NCI-H1092 (cell line): ENCODE measurements at regions not wholly inside any gene's neighbourhood (a gene's known extent, or its start where the extent isn't known, plus 50 kb on each side); places are given as distances from the start of the nearest gene placed in this dataset.

Source experiments
- DNase-seq: peaks from one replicate; lab custom pipeline; 2025; lab: John Stamatoyannopoulos, UW

- DNase-seq: no peak
Observed at GRCh38 chr3:162012633-162013032, 516.0 kb downstream of the OTOL1 start.

GRCh38 chr3:162014284-162014683, 517.7 kb downstream of the OTOL1 start:
- no peak for DNase-seq

- no peak for DNase-seq
Observed at GRCh38 chr3:162015856-162016255, 519.2 kb downstream of the OTOL1 start.

GRCh38 chr3:162019817-162020216, 523.2 kb downstream of the OTOL1 start:
- DNase-seq: no peak

GRCh38 chr3:162021206-162021605, 524.6 kb downstream of the OTOL1 start:
- DNase-seq: no peak

- DNase-seq: no peak
Observed at GRCh38 chr3:162022911-162023310, 526.3 kb downstream of the OTOL1 start.

- no peak for DNase-seq
Observed at GRCh38 chr3:162029736-162030135, 533.1 kb downstream of the OTOL1 start.

- DNase-seq: no peak
Observed at GRCh38 chr3:162034368-162034767, 537.8 kb downstream of the OTOL1 start.

GRCh38 chr3:162041622-162042021, 545.0 kb downstream of the OTOL1 start:
- DNase-seq: no peak

- no peak for DNase-seq
Observed at GRCh38 chr3:162052636-162053035, 556.0 kb downstream of the OTOL1 start.

- DNase-seq: no peak
Observed at GRCh38 chr3:162072656-162073164, 576.1 kb downstream of the OTOL1 start.

- no peak for DNase-seq
Observed at GRCh38 chr3:162073422-162073975, 576.9 kb downstream of the OTOL1 start.

GRCh38 chr3:162077108-162077507, 580.5 kb downstream of the OTOL1 start:
- no peak for DNase-seq

- no peak for DNase-seq
Observed at GRCh38 chr3:162082516-162082915, 585.9 kb downstream of the OTOL1 start.

GRCh38 chr3:162087361-162087760, 590.8 kb downstream of the OTOL1 start:
- no peak for DNase-seq

GRCh38 chr3:162092751-162093150, 596.1 kb downstream of the OTOL1 start:
- DNase-seq: no peak

- DNase-seq: no peak
Observed at GRCh38 chr3:162094301-162094700, 597.7 kb downstream of the OTOL1 start.

- DNase-seq: no peak
Observed at GRCh38 chr3:162096874-162097273, 600.3 kb downstream of the OTOL1 start.

- DNase-seq: no peak
Observed at GRCh38 chr3:162103808-162104207, 607.2 kb downstream of the OTOL1 start.

GRCh38 chr3:162111861-162112260, 615.3 kb downstream of the OTOL1 start:
- no peak for DNase-seq

- no peak for DNase-seq
Observed at GRCh38 chr3:162112719-162113118, 616.1 kb downstream of the OTOL1 start.

GRCh38 chr3:162117961-162118360, 621.4 kb downstream of the OTOL1 start:
- DNase-seq: no peak

GRCh38 chr3:162119651-162120050, 623.0 kb downstream of the OTOL1 start:
- no peak for DNase-seq

GRCh38 chr3:162122405-162122804, 625.8 kb downstream of the OTOL1 start:
- no peak for DNase-seq
